GM23248 (cell line): ENCODE measurements at regions not wholly inside any gene's neighbourhood (a gene's known extent, or its start where the extent isn't known, plus 50 kb on each side); places are given as distances from the start of the nearest gene placed in this dataset.

Experiments used
- DNase-seq: peaks from one replicate; pipeline ENCODE4 v3.0.0-alpha.2; 2015
- H2AFZ ChIP-seq: fragments of 200-600 bp; sonication (generic); 2 replicates; pipeline ENCODE4 v1.6.1; 2016; ENCODE audit warnings: antibody characterized with exemption
- H3F3A ChIP-seq: fragments of 200-600 bp; sonication (generic); 2 replicates; pipeline ENCODE4 v1.6.1; 2016; ENCODE audit warnings: mild to moderate bottlenecking, antibody characterized with exemption, mixed run types; ENCODE audit not compliant: insufficient read depth
- H3K27ac ChIP-seq: fragments of 200-600 bp; sonication (generic); 2 replicates; pipeline ENCODE4 v1.5.1; 2016; ENCODE audit warnings: mild to moderate bottlenecking
- H3K27me3 ChIP-seq: fragments of 200-600 bp; sonication (generic); replicated peaks from 2 replicates; pipeline ENCODE4 v1.6.1; 2016; ENCODE audit warnings: mild to moderate bottlenecking; ENCODE audit not compliant: insufficient read depth
- H3K36me3 ChIP-seq: fragments of 200-600 bp; sonication (generic); 2 replicates; pipeline ENCODE4 v1.6.1; 2016; ENCODE audit warnings: low read depth, mild to moderate bottlenecking
- H3K4me1 ChIP-seq: fragments of 200-600 bp; sonication (generic); 2 replicates; pipeline ENCODE4 v1.6.1; 2016; ENCODE audit warnings: mild to moderate bottlenecking; ENCODE audit not compliant: insufficient read depth
- H3K4me2 ChIP-seq: fragments of 200-600 bp; sonication (generic); one replicate; pipeline ENCODE4 v1.6.1; 2016; ENCODE audit warnings: mild to moderate bottlenecking; ENCODE audit not compliant: unreplicated experiment
- H3K4me3 ChIP-seq: fragments of 200-600 bp; sonication (generic); 2 replicates; pipeline ENCODE4 v1.5.1; 2016; ENCODE audit warnings: mild to moderate bottlenecking
- H3K79me2 ChIP-seq: fragments of 200-600 bp; sonication (generic); 2 replicates; pipeline ENCODE4 v1.6.1; 2016; ENCODE audit warnings: mild to moderate bottlenecking; ENCODE audit not compliant: insufficient read depth
- H3K9ac ChIP-seq: fragments of 200-600 bp; sonication (generic); 2 replicates; pipeline ENCODE4 v1.6.1; 2016; ENCODE audit warnings: mild to moderate bottlenecking
- H3K9me2 ChIP-seq: fragments of 200-600 bp; sonication (generic); 2 replicates; pipeline ENCODE4 v1.6.1; 2016; ENCODE audit warnings: mixed run types, mild to moderate bottlenecking, moderate library complexity; ENCODE audit not compliant: insufficient read depth
- H3K9me3 ChIP-seq: fragments of 200-600 bp; sonication (generic); one replicate; pipeline ENCODE4 v1.6.1; 2017; ENCODE audit warnings: low read depth
- H4K20me1 ChIP-seq: fragments of 200-600 bp; sonication (generic); 2 replicates; pipeline ENCODE4 v1.6.0; 2016; ENCODE audit not compliant: insufficient read depth
- EZH2 ChIP-seq: fragments of 200-600 bp; sonication (generic); IDR thresholded peaks from 2 replicates; pipeline ENCODE4 v1.6.1; 2018; ENCODE audit warnings: antibody characterized with exemption, mild to moderate bottlenecking; ENCODE audit not compliant: insufficient read depth, poor library complexity, severe bottlenecking
- EZH2phosphoT487 ChIP-seq: fragments of 200-600 bp; sonication (generic); IDR thresholded peaks from 2 replicates; pipeline ENCODE4 v1.6.1; 2018; ENCODE audit warnings: antibody characterized with exemption, moderate library complexity, mild to moderate bottlenecking, low read depth; ENCODE audit not compliant: insufficient read depth
- WGBS, 2 experiments: methylation state at CpG; one replicate each; pipeline ENCODE4 v1.1.6; 2015 to 2017; ENCODE audit warnings: low lambda C conversion rate in 2 of 2, low coverage in 1 of 2; ENCODE audit errors: missing lambda C conversion rate in 2 of 2; 5-methylcytosine and 5-hydroxymethylcytosine counted together
- in situ Hi-C: fragments of 300-500 bp; cut with MboI; formaldehyde crosslinking; loops from 2 replicates; pipeline ENCODE4 v1.15.0; 2020

GRCh38 chr13:33629605-33630360 lies 188.2 kb upstream of the RFC3 start:
- TF ChIP-seq EZH2phosphoT487 = no peak
- no peak for DNase-seq
- Histone ChIP-seq H4K20me1 (no peaks in the 10 kb centered on the region), H2AFZ (no peak overlapping the region), H3K4me1 (peaks cover 23% of the 10 kb centered on the region), H3K27me3 (no peaks in the 10 kb centered on the region), H3F3A (no peaks in the 10 kb centered on the region), H3K79me2 (no peaks in the 10 kb centered on the region), H3K4me3 (no peak overlapping the region), H3K4me2 (no peak overlapping the region), H3K9ac (no peak overlapping the region), H3K27ac (no peak overlapping the region), H3K9me3 (no peaks in the 10 kb centered on the region), H3K9me2 (no peaks in the 10 kb centered on the region), H3K36me3 (no peaks in the 10 kb centered on the region)
- in situ Hi-C loops = no loop called here
- 55 to 56% methylated on average over 4 of the region's 4 CpGs for WGBS, 2 experiments

GRCh38 chr13:33633701-33634545 lies 184.0 kb upstream of the RFC3 start:
- DNase-seq = peak; percentile 19
- Histone ChIP-seq H3K79me2 (no peaks in the 10 kb centered on the region), H2AFZ (no peak overlapping the region), H3K4me2 (no peak overlapping the region), H3K27ac (no peak overlapping the region), H3K4me1 (peaks cover 51% of the 10 kb centered on the region), H3K4me3 (no peak overlapping the region), H3K9me2 (no peaks in the 10 kb centered on the region), H3K9me3 (no peaks in the 10 kb centered on the region), H3K36me3 (no peaks in the 10 kb centered on the region), H3K27me3 (no peaks in the 10 kb centered on the region), H4K20me1 (no peaks in the 10 kb centered on the region), H3F3A (peaks cover 28% of the 10 kb centered on the region), H3K9ac (no peak overlapping the region)
- WGBS, 2 experiments = 70 to 84% methylated on average over 3 of the region's 3 CpGs
- TF ChIP-seq EZH2phosphoT487 (no peak), EZH2 (no peak)
- in situ Hi-C loops = no loop called here

GRCh38 chr13:33634546-33634982 lies 183.4 kb upstream of the RFC3 start:
- Histone ChIP-seq H3K9me2 (no peaks in the 10 kb centered on the region), H3F3A (peaks cover 33% of the 10 kb centered on the region), H3K4me3 (no peak overlapping the region), H3K9me3 (no peaks in the 10 kb centered on the region), H3K36me3 (no peaks in the 10 kb centered on the region), H3K27me3 (no peaks in the 10 kb centered on the region), H3K4me2 (no peak overlapping the region), H4K20me1 (no peaks in the 10 kb centered on the region), H3K79me2 (no peaks in the 10 kb centered on the region), H2AFZ (no peak overlapping the region), H3K9ac (no peak overlapping the region), H3K4me1 (peaks cover 48% of the 10 kb centered on the region), H3K27ac (no peak overlapping the region)
- WGBS, 2 experiments = 88 to 91% methylated on average over 8 of the region's 8 CpGs
- no peak for DNase-seq
- no peak for TF ChIP-seq EZH2
- no peak for TF ChIP-seq EZH2phosphoT487
- in situ Hi-C loops = no loop called here

GRCh38 chr13:33636243-33636642 lies 181.7 kb upstream of the RFC3 start:
- Histone ChIP-seq H3K9me2 (no peaks in the 10 kb centered on the region), H3K4me3 (no peak overlapping the region), H3K9me3 (no peaks in the 10 kb centered on the region), H3K27me3 (no peaks in the 10 kb centered on the region), H3K36me3 (no peaks in the 10 kb centered on the region), H3K4me1 (peaks cover 62% of the 10 kb centered on the region), H3K9ac (no peak overlapping the region), H2AFZ (no peak overlapping the region), H4K20me1 (no peaks in the 10 kb centered on the region), H3K27ac (no peak overlapping the region), H3K79me2 (no peaks in the 10 kb centered on the region), H3K4me2 (peak overlapping the region; percentile 0), H3F3A (peaks cover 50% of the 10 kb centered on the region)
- TF ChIP-seq EZH2 = no peak
- TF ChIP-seq EZH2phosphoT487 = no peak
- 68 to 72% methylated on average over 5 of the region's 5 CpGs for WGBS, 2 experiments
- no peak for DNase-seq
- in situ Hi-C loops = no loop called here
